ENCODE measurements at regions not wholly inside any gene's neighbourhood (a gene's known extent, or its start where the extent isn't known, plus 50 kb on each side); places are given as distances from the start of the nearest gene placed in this dataset.

DNA sequence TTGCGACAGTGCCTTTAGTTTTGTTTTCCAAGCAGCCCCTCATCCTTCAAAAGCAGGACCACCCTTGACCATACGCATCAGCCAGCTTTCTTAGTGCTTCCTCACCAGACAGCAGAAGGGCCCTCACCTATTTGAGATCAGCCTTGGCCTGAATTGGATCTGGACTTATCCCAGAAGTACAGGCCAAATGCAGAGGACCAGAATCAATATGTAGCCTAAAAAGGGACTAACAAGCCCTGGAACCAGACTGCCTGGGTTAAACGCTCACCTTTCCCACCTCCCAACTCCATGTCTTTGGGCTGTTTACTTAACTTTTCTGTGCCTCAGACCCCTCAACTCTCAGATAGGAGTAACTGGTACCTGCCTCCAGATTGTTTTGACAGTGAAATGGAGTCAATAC lies 77.7 kb upstream of the ATP6AP2 start:
- TF ChIP-seq, protein P1, sequence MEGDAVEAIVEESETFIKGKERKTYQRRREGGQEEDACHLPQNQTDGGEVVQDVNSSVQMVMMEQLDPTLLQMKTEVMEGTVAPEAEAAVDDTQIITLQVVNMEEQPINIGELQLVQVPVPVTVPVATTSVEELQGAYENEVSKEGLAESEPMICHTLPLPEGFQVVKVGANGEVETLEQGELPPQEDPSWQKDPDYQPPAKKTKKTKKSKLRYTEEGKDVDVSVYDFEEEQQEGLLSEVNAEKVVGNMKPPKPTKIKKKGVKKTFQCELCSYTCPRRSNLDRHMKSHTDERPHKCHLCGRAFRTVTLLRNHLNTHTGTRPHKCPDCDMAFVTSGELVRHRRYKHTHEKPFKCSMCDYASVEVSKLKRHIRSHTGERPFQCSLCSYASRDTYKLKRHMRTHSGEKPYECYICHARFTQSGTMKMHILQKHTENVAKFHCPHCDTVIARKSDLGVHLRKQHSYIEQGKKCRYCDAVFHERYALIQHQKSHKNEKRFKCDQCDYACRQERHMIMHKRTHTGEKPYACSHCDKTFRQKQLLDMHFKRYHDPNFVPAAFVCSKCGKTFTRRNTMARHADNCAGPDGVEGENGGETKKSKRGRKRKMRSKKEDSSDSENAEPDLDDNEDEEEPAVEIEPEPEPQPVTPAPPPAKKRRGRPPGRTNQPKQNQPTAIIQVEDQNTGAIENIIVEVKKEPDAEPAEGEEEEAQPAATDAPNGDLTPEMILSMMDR (conservative IDR thresholded peaks at IDR 0.05; ENCODE audit: low read length): no peak
- no peak for DNase-seq (ENCODE audit: low read depth)
- no peak overlapping the region for H3K4me3 ChIP-seq (ENCODE audit: low read length)

DNA sequence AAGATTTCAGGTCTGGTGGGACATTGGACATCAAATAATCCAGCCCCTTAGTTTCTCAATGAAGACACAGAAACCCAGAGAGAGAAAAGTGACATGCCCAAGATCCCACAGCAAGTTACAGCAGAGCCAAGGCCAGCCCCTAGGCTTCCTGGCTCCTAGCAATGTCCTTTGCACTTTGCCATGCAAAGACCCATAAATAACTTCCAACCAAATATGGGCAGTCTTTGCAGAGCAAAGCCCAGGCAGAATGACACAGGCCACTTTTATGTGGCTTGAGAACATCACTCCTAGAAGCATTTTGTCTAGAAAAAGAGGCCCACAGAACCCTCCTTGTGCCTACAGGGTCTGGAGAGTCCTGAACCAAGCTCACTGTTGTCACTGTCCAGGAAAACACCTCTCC lies 78.1 kb upstream of the ATP6AP2 start:
- TF ChIP-seq, protein P1 (conservative IDR thresholded peaks at IDR 0.05; ENCODE audit: low read length): no peak

DNA sequence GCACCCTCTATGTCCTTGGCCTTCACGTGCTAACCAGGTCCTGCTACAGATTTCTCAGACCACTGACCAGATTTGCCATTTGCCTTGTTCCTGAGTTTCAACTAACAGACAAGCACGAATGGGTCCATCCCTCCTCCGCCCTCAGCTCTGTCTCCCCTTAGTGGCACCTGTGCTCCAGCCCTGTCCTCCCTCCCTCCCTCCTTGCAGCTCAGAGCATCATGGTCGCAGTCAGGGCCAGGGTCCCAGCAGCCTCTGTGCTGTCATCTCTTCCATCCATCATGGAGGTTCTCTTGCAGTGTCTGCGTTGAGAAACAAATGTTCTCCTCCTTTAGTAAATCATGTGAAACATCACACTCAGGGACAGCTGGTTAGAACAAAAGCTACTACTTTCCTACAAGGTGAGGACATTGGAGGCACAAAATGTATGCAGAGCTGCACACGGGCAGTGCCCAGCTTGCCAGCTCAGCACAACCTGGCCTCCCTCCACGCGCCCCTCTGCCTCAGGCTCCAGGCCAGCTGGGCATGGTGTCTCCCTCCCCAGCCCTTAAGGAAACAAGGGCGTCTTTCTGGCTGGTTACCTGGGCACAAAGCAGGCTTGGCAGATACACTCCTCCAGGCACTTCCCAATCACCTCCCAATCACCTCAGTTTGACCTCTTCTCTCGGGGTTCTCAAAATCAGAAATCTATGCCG lies 79.5 kb upstream of the ATP6AP2 start:
- DNase-seq (ENCODE audit: low read depth): no peak
- H3K4me3 ChIP-seq (ENCODE audit: low read length): no peak overlapping the region
- TF ChIP-seq, protein P1 (conservative IDR thresholded peaks at IDR 0.05; ENCODE audit: low read length): no peak

More for the DNA sequence above, 78.1 kb upstream of the ATP6AP2 start:
- DNase-seq (ENCODE audit: low read depth): no peak
- no peak overlapping the region for H3K4me3 ChIP-seq (ENCODE audit: low read length)

DNA sequence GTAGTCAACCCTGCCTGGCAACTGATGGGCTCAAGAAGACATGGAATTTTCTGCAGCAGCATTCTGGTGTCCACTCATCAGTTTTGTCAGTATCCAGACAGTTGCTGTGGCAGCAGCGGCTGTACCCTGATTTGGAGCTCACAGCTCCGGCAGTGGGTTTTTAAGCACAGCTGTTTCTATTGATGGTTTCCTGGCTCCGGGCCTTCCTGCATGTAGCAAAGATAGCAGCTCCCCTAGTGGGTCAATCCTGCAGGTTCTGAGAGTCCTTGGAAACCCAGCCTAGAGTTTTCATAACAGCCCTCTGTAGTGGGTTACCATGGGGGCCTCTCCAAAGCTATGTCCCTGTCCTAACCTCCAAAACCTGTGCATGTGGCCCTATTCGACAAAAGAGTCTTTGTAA lies 84.0 kb upstream of the ATP6AP2 start:
- no peak overlapping the region for H3K4me3 ChIP-seq (ENCODE audit: low read length)
- DNase-seq (ENCODE audit: low read depth): peak; percentile 48
- TF ChIP-seq, protein P1 (conservative IDR thresholded peaks at IDR 0.05; ENCODE audit: low read length): peak; percentile 49

DNA sequence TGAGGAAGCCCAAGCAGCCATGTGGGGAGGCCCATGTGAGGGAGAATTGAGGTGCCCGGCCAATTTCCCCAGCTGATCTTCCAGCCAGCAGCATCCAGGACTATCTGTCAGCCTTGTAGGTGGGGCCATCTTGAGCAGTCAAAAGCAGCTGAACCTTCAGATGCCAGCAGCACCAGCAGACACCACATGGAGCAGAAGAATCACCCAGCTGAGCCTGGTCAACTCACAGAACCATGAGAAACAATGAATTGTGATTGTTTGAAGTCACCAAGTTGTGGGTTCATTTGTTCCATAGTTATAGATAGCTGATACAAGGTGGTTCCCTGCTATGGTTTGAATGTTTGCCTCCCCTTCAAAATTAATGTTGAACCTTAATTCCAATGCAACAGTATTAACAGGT lies 85.1 kb upstream of the ATP6AP2 start:
- TF ChIP-seq, protein P1 (conservative IDR thresholded peaks at IDR 0.05; ENCODE audit: low read length): no peak
- no peak overlapping the region for H3K4me3 ChIP-seq (ENCODE audit: low read length)
- no peak for DNase-seq (ENCODE audit: low read depth)

DNA sequence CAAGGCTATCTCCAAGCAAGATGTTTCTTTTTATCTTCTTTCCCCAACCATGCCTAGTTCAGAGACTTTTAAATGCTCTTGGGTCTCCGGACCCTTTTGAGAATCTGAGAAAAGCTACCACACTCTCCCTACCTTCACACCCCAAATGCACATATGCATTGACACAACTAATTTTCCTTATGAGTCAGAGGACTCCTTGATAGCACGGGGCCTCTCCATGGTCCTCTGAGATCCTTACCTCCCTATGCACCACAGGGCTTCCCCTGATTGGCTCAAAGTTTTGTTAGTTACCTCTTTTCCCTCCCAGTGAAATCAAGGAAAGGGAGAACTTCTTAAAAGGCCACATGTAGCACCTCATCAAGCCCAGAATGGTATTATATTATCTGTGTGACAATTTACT lies 86.8 kb upstream of the ATP6AP2 start:
- H3K4me3 ChIP-seq (ENCODE audit: low read length): no peak overlapping the region
- no peak for DNase-seq (ENCODE audit: low read depth)
- TF ChIP-seq, protein P1 (conservative IDR thresholded peaks at IDR 0.05; ENCODE audit: low read length): no peak

DNA sequence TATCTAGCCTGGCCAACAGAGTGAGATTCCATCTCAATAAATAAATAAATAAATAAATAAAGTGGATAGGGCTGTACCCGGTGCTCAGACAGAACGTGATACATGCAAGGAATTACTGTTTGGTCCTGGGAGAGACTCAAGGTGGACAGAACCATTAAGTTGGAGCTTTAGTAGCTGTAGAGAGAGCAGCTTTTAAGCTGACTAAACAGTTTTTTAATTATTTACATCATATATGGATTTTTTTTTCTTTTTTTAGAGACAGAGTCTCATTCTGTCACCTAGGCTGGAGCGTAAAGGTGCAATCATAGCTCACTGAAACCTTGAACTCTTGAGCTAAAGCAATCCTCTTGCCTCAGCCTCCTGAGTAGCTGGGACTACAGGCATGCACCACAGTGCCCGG lies 92.5 kb upstream of the ATP6AP2 start:
- no peak for DNase-seq (ENCODE audit: low read depth)
- H3K4me3 ChIP-seq (ENCODE audit: low read length): no peak overlapping the region
- TF ChIP-seq, protein P1 (conservative IDR thresholded peaks at IDR 0.05; ENCODE audit: low read length): no peak

Measured in AG10803 (cell line).